HG03442 (cell line): ENCODE measurements at regions not wholly inside any gene's neighbourhood (a gene's known extent, or its start where the extent isn't known, plus 50 kb on each side); places are given as distances from the start of the nearest gene placed in this dataset.

Experiments
- ATAC-seq: cut with Tn5 transposase; IDR thresholded peaks from one replicate; pipeline ENCODE4 v1.9.1; 2021; ENCODE audit warnings: mild to moderate bottlenecking, moderate library complexity; ENCODE audit not compliant: unreplicated experiment

DNA sequence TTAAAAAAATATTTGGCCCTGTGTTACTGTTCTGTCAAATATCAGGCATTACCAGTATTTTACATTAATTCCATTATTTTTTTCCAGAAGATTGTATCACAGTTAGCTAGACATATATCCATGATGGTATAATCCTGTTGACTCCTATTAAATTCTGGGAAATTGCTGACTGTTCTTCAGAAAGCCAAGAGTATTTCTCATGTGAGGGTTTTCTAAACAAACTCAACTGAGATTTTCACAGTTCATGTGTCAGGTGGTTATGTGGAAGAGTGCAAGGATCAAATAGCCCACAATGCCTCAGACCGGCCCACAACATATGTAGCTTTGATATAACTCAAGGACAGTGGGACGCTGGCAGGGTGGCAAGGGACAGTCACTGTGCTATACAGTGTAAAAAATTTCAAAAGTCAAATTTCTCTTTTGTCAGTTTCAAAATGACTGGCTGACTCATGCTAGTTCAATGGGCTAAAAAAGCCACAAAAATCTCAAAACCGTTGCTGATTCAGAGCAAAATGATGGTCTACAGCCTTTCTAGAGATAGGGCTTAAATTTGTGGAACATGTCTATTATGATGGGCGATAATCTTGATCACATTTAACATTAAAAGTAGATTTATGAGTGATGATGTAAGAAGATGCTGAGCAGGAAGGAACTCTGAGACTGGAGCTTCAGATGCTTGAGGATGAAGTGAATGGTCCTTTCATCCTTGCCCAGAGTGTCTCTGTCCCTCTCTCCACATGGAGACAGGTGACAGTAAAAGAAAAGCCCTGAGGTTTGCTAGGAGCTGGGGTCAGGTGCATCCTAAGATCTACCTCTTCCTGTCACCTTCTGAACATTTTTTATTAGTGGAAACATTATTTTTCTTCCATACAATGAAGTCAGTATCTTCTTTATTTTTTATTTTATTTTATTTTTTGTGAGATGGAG lies 175.8 kb upstream of the PIEZO2 start:
- ATAC-seq: peak; percentile 93

DNA sequence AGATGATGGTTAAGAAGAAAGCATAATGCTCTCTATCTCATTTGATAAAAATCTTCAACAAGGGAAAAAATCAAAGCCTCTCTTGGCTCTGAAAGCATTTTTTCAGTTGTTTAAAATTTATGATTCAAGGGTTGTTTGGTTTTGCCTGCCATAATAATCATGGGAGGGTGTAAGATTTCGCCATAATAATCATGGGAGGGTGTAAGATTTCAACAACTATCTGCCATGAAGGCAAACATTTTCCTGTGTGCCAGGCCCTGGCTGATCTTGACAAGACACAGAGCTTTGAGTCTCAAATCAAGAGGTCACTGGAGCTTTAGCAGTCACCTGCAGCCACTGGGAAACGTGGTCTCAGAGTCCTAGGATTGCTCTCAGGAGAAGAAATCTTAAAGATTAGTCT lies 175.1 kb upstream of the PIEZO2 start:
- ATAC-seq: no peak

DNA sequence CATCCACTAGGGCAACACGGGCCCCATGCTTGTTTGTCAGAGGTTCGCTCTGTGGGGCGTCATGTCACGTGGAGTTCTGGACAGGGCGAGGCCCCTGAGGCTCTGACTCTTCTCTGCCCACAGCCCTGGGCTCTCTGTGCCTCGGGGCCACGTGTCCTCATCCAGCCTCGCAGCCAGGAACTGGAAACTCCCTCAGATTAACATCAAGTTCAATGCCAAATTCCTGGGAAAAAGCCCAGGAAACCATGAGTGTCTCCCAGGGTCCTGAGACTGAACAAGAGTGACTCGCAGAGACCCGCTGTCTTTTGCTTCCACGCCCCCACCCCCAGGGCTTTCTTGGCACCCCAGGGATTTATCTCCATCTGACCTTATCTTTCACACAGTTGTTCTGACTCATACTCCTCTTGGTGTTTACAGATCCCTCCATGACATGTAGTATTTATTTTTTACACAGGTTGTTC lies 174.0 kb upstream of the PIEZO2 start:
- ATAC-seq: no peak

DNA sequence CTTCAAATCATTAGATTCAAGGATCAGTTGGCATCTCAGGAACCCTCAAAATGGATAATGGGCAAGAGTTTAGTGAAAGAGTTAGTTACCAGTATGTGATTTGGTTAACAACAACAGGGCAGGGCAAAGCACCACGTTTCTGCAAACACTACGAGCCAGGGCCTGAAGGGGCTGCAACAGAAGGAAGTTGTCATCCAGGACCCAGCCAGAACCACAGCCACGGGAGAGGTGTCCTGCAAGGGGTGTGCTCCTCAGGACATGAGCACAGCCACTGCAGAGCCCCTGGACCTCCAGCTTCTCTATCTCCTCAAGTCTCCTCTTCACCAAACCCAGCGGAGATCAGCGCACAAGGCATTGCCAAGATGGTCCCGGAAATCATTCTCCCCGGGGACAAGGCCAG lies 173.3 kb upstream of the PIEZO2 start:
- no peak for ATAC-seq

DNA sequence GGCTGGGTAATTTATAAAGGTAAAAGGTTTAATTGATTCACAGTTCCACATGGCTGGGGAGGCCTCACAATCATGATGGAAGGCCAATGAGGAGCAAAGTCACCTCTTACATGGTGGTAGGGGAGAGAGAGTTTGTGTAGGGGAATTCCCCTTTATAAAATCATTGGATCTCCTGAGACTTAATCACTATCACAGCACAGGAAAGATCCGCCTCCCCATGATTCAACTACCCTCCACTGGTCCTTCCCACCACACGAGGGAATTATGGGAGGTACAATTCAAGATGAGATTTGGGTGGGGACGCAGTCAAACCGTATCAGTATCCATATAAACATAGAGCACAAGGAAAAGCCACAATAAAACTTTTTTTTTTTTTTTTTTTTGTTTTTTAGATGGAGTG lies 172.6 kb upstream of the PIEZO2 start:
- ATAC-seq: no peak

DNA sequence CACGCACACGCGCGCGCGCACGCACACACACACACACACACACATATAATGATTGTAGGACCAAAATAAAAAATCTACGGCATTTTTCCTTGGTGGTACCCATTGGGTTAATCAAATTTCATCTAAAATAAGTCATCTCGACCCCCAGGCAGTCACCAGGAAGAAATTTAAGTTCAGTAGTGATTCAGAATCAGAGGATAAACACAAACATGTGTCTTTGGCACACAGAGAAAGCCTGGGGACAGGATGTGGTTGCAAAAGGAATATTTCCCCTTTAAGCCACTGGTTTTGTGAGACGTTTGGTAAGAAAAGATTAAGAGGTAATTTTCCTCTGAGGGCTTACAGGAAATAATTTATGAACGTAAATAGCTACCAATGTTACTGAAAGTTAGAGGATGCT lies 171.6 kb upstream of the PIEZO2 start:
- no peak for ATAC-seq

DNA sequence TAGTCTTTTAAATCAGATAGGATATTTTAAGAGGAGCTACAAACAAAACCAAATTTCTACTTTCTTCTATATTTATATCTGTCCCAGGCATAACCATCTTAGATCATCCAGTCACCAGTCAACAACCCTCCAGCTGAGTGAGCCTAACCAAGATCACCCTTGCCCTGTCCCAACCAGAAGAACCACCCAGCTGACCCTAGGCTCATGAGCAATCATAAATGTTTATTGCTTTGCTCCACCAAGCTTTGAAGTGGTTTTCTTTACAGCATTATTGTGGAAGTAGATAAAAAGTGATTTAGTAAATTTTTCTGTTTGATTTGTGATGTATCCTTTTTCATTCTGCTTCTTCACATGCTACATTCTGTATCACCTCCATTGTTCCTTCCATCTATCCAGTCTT lies 167.2 kb upstream of the PIEZO2 start:
- no peak for ATAC-seq

DNA sequence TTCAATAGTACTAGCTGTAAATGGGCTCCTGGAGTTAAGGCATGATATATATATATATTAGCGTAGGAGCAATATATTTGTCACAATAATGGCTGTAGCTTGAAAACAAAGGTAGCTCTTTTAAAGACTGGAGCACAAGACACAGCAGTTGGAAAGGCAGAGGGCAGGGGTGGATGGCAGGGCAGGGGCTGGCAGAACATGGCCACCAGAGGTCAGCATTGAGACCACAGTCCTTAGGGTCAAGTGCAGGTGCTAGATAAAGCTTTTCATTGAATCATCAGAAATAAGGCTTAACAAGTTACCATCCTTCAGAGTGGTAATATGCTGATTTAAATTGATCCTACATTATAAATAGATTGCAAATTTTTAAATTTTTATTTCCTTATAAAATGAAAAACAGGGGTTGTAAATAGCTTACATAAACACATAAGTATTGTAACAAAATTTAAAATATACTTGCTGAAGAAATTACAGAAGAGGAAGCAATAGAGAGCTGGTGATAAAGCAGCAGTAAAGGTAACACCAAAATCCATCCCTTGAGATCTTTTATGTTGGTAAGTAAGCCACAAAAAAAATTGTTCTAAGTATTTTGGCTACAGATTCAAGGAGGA lies 161.2 kb upstream of the PIEZO2 start:
- no peak for ATAC-seq

DNA sequence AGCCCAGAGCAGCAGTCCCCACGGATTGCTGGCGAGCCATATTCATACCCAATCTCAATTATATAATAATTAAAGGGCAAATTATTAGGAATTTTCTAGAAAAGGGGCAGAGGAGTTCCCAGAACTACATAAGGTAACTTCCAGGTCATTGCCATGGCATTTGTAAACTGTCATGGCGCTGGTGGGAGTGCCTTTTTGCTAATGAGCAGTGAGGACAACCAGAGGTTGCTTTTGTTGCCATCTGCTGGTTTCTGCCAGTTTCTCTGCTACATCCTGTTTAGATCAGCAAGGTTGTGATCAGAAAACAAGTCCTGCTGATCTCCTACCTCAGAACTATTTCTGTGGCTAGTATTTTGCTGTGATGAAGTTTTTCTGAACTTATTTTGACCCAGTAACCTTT lies 159.8 kb upstream of the PIEZO2 start:
- ATAC-seq: no peak

DNA sequence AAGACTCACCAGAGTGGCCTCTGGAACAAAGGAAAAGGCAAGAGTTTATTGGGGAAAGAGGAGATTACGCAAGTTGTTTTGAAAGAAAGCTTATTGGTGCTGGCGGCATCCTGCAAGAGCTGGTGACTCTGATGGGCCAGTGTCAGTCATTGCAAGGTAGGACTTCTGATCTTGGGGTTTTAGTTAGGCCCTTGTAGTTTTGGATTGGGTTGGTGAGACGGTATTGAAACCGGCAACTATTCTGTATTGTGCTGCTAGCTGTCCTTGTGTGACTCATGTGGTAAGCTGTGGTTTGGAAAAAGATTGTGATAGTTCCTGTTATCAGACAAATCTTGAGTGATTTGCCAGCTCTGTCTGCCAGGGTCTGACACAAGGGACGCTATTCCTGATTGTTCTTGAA lies 159.1 kb upstream of the PIEZO2 start:
- ATAC-seq: peak; percentile 52

DNA sequence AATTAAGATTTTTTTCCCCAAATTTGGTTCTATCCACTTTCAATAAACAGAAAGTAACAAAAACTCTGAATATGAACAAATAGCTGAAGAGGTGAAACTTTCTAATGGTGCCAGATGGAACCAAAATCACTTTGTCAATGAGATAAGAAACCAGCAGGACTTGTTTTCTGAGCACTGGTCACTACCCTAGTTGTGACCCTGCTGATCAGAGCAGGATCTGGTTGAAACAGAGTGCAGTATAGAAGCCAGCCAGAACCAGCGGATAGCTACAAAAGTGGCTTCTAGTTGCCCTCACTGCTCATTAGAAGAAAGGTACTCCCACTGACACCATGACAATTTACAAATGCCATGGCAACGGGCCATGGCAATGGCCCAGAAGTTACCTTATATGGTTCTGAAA lies 158.3 kb upstream of the PIEZO2 start:
- no peak for ATAC-seq

DNA sequence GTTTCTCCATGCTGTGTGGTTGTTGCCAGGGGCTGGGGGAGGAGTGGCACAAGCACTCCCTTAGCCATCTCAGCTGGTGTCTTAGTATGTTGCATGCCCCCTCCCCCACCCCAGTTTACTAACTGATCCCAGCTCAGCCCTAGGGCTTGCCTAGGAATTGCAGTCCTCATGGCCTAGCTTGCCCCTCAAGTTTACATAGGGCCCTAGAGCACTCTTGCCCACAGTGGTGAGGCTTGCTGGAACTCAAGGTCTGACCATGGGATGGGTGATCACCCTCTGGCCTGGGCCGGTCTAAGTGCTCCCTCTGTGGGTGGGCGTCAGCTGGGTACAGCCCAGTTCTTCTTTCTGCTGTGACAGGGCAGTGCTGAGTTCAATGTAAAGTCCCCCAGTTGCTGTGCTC lies 156.1 kb upstream of the PIEZO2 start:
- ATAC-seq: no peak

DNA sequence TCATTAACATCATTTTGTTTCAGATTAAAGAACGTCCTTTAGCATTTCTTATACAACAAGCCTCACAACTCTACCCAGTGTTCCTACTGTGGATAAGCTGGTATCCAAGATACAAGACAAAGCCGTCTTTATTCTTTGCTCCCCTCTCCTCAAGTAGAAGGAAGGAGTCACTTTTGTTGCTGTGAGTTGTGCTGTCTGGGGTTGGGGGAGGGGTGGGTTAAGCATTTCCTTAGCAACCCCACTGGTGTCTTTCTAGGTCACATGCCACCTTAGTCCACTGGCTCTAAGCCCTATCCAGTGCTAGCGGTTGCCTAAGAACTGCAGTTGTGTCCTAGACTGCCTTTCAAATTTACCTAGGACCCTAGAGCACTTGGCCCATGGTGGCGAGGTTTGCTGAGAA lies 155.6 kb upstream of the PIEZO2 start:
- no peak for ATAC-seq

DNA sequence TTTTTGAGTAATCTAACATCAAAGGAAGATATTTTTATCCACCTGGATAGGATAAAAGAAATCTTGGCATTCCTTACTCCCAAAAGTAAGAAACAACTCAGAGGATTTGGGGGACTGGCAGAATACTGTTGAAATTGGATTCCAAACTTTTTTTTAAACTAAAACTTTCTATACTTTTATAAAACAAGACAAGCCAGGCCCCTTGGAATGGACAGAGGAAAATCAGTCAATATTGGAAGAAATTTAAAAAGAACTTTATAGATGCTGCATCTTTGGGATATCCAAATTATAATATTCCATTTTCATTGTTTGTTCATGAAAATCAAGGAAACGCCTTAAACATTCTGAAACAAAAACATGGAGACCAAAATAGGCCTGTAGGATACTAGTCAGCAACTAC lies 147.6 kb upstream of the PIEZO2 start:
- no peak for ATAC-seq

DNA sequence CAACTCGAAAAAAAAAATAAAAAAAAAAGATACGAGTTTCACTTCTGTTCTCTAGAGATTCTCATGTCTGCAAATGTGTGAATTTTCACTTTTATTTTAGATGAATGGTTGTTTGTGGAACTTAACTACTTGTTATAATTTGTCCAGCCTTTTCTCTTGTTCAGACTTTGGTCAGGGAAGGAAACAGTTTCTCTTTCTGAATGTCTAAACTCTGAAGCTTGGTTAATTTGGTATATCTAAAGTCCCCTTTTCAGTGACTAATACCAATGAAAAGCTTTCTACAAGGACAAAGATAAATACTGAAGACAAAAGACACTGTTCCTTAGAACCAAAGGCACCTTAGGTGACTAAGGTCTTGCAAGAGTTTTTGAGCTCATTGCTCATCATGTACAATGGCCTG lies 144.4 kb upstream of the PIEZO2 start:
- ATAC-seq: peak; percentile 87

DNA sequence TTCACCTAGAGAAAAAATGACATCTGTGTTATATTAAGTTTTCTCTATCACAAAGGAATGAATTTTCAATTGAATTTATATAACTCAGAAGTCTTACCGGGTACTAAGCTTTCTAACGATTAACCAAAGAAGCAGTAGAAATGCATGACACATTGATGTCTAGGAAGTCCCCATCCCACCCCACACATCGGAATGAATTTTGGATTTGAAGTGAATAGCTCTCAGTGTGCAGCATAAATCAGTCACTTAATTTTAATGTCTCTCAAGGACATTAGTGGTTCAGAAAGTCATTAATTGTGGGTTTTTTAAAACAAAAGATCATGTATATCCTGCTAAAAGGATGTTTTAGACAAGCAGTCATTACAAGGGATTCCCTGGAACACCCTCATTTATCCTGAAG lies 141.4 kb upstream of the PIEZO2 start:
- no peak for ATAC-seq

DNA sequence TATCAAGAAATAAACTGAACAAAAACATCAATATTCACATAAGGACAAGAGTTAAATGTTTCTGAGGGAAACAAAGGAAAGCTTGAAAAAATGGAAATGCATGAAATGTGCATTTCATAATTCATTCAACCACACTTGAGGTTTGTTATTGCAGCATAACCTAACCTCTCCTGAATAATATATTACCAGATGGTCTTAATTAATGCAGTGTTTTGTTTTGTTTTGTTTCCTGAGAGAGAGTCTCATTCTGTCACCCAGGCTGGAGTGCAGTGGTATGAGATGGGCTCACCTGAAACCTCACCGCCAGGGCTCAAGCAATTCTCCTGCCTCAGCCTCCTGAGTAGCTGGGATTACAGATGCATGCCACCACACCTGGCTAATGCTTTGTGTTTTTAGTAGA lies 139.9 kb upstream of the PIEZO2 start:
- ATAC-seq: no peak

DNA sequence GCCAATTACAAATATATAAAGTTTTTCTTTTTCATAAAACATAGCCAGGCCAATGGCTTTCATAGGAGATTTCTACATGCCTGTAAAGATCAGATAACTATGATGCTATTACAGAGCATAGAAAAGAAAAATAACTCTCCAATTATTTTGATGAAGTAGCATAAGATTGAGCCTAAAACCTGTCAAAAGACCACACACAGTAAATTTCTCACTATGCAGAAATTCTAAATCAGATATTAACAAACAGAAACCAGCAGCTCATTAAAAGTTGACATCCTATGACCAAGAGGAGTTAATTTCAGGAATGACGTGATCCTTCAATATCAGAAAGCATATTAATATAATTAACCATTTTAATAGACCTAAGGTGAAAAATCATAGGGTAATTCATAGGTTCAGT lies 139.0 kb upstream of the PIEZO2 start:
- no peak for ATAC-seq

DNA sequence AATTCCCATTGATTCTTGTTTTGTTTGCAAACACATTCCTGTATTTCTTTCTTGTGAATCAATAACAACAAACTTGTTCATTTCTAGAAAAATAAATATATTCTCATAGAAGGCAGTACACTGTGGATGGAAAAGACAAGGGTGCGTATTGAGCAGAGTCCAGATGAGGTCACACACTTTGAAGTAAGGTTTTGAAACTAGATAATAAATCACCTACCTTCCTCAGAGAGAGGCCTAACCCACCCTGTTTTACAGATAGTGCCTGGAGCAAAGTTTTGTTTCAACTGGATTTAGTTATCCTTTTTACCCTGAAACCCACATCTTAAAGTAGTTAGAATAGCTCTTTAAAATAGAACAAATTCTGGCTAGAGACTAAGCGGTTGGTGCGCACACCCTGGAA lies 137.1 kb upstream of the PIEZO2 start:
- ATAC-seq: no peak

DNA sequence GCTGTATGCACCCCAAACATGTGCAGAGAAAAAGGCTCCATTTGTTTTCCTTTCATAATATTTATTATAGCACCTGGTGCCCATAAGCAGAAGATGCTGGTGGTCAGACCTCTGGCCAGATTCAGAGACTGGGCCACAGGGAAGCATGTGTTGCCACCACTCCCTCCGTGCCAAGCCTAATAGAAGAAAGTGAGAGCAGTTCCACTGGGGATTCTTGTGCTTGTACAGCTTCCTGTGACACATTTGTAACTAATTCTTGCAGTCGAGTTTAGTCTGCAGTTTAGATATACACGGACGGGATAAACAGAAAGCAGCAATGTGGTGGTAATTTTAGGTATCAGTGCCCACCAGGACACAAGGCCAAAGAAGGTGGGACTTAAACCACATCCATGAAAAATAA lies 135.4 kb upstream of the PIEZO2 start:
- ATAC-seq: no peak

DNA sequence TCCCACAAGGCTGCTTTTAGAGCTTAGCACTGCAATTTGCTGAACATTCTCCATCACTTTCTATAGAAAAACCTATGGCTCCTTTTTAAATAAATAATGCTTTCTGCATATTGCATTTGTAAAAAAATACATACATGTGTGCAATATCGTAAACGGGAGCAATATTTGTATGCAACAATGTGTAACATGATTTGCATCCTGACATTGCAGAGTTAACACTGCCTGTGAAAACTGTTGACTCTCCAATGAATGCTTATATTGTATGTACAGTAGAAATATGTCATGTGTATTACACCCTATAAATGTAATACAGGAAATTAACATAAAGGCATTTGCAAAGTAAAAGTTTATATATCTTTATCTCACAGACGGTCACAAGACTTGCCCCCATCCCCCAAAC lies 135.0 kb upstream of the PIEZO2 start:
- no peak for ATAC-seq

DNA sequence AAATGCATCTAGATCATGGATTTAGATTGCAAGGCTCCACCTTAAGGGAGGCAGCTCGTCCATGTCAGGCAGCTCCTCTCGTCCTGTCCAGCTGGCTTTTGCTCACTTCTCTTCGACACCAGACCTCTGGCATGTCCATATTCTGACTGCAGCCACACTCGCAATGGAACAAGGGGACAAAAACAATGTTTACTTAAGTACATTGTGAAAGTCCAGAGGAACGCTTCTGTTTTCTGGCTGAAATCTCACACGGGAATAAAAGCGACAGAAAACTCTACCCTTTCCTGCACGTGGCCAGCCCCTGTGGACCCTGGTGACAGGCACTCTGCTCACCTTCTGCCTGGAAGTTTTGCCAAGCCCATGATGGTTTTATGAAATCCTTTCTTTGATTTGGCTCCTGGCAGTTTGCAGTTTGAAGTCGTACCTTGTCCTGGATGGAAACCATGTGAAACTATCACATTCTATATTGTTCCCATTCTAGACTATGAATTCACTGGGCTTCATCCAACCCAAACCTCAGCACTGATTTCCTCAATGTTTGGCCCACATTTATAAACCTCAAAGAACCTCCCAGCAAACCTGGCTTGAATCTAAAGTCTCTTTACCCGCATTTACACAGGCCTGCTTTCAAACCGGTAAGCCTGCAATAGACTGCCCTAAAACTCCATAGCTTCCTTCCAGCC lies 134.3 kb upstream of the PIEZO2 start:
- ATAC-seq: no peak
